HTR-8/SVneo (cell line): ENCODE measurements at regions not wholly inside any gene's neighbourhood (a gene's known extent, or its start where the extent isn't known, plus 50 kb on each side); places are given as distances from the start of the nearest gene placed in this dataset.
A peak's percentile ranks its signal among the peaks of the same experiment; 100 is the strongest.

Source experiments
- DNase-seq: peaks from one replicate; pipeline ENCODE4 v3.0.0; 2011; ENCODE audit warnings: low spot score, mixed read lengths; ENCODE audit not compliant: insufficient read length
- FAIRE-seq: peaks from 2 replicates; lab custom pipeline; 2011; peaks lifted over from hg19 to GRCh38; lab: Jason Lieb, UNC

DNA sequence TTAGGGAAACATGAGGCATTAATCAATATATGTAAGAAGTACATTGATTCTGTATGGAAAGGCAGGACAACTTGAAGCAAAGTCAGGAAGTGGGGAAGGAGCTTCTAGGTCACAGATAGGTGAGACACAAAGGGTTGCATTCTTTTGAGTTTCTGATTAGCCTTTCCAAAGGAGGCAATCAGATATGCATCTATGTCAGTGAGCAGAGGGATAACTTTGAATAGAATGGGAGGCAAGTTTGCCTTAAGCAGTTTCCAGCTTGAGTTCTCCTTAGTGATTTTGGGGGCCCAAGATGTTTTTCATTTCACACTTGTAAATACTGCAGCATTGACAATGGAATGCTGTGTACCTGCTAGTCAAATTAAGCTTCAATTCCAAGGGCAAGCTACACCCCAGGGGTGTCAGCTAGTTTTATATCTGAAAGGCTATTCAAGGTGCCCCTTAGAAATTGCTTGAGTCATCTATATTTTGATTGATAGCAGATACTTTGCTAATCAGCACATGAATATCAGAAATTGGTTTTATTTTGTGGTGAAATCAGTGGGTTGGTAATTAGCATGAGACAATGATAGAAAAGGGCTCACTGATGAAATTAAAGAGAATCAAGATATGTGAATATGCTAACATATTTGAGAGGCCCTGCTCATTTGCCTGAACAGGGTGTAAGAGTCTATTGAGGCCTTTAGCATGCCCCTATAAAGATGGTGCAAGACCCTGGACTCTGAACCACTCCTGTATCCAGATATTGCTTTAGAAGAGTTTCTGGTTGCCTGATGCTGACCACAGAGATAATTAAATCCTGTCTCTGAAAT, 131.5 kb downstream of the TMEM17 start:
- no peak for FAIRE-seq
- DNase-seq, result no peak

DNA sequence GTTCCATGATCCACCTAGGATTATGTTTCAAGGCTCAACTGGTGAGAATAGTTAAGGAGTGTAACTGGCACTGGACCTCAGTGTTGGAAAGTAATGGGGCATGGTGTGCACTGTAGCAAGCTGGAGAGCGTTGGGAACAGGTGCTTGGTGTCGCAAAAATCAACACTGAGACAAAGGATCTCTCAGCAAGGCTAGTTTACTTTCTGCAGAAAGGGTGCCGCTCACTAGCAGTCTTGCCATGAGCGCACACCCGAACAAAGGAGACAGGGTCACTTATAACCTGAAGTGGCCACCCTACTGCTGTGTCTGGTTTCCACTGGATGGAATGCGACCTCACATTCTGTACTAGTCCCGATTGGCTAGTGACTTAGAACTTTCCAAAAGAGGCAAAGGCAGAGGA, 133.2 kb downstream of the TMEM17 start:
- no peak for FAIRE-seq

DNA sequence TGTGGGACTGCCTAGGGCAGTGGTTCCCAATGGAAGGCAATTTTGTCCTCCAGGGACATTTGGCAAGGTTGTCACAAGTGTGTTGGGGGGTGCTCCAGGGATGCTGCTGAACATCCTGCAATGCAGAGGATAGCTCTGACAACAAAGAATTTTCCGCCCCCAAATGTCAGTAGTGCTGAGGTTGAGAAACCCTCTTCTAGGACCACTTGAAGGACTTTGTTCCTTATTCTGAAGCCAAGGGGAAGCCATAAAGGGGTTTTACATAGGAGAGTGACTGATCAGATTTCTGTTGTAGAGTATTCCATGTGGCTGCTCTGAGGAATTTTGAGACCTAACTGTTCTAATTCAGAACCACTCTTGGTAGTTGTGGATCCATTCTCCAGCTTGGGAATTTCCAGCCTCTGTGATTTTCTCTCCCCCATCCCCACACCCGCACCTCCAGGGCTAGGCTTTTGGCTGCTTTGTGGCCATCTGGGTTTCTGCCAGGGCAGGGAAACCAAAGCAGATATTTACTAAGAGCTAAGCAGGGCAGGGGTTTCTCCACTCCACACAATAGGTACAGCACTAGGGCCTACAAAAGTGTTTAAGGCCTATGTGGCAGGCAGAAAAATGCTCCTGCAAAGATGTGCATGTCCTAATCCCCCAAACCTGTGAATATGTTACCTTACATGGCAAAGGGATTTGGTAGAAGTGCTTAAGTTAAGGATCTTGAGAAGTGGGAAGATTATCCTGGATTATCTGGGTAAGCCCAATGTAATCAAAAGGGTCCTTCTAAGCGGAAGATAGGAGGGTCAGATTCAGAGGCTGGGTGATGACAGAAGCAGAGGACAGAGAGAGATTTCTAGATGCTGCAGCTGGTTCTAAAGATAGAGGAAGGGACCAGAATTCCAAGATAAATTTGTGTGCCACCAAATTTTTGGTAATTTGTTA, 135.4 kb downstream of the TMEM17 start:
- DNase-seq (no peak), FAIRE-seq (no peak)

More for the DNA sequence above, 133.2 kb downstream of the TMEM17 start:
- DNase-seq, result no peak

DNA sequence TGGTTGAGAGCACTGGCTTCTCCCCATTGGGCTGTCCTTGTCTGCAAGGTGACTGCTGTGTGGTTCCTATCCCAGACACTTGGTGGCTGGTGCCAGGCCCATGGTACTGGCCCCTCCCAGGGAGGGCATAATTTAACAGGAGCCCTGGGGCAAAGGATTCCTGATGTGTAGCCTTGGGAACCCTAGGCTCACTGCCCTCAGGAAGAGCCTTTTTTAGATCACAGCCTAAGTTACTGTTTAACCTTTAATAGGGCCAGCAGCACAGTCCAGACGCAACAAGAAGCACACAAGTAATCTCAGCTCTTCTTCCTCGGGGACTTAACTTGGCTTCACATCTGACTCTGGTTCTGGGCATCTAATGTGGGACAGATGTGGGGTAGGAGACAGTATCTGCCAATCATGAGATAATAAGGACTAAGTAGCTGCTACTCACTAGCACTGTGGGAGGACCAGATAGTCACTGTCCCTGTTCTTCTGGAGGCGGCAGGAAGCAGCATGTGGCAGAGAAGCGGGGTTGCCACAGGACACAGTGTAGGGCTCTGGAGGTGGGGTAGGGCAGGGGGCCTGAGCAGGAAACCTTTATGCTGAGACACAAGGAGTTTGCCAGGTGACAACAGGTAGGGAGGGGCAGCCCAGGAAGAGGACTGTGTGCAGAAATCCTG, 136.3 kb downstream of the TMEM17 start:
- FAIRE-seq, result no peak
- no peak for DNase-seq

DNA sequence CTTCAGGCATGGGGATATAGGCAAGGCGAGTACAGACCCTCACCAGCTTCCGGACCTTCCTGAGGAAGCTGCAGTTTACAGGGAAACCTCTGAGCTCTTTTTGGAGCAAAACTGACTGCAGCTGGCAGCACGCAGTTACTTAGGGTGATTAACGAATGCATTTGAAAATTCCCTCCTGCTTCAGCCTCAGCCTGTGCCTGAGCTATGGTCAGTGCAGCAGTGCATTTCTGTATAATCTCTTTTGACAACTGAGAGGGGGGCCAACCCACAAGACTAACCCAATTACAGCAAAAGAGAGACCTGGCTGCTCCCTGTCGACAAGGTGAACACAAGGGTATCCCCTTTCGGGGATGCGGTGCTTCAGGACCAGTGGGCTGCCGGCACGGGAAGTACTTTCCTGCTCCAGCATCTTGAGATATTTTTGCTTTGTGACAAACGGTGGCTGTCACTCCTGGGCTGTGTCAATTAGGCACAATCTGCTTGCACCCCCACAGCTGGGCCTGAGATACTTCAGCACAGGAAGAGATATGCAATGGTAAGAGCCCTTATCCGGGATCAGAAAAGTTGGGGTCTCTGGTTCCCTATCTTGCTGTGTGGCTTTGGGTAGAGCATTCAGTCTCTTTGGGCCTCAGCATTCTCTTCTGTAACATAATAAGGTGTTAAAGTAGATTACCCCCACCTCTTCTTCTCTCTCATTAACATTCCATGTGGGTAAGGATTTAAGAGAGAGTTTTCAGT, 141.0 kb downstream of the TMEM17 start:
- DNase-seq (no peak), FAIRE-seq (no peak)

DNA sequence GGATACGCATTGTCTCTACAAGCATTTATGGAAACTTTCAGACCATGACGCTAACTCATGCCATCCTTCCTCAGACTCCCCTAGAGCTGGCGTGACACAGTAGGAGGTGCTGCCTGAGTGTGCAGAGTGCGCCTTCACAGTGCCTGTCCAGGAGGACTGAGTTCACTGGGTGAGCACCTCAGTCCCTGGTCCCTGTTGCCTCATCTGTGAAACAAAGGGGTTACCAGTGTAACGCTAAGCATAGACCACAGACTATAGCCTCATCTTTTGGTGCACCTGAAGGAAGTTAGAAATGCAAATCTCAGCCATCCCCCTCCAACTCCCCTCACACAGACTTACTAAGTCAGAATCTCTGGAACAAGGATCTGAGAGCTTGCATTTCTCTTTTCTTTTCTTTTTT, 142.8 kb downstream of the TMEM17 start:
- DNase-seq, result no peak
- FAIRE-seq, result no peak

DNA sequence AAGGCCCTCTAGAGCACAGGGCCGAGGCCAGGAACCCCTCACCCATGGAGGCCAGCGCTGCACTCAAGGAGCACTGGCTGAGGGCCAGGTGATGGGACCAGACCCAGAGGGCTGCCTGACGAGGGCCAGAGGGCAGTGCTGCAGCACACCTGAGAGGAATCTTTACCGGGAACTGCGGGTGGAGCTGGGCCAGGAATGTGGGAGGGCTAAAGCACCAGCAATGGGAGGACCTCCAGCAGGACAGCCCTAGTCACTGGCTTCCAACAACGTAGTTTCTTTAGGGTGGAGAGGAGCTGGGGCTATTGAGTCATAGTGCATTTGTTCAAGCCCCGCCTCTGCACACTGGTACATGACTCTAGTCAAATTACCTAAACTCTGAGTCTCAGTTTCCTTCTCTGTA, 143.4 kb downstream of the TMEM17 start:
- DNase-seq, result no peak
- no peak for FAIRE-seq

DNA sequence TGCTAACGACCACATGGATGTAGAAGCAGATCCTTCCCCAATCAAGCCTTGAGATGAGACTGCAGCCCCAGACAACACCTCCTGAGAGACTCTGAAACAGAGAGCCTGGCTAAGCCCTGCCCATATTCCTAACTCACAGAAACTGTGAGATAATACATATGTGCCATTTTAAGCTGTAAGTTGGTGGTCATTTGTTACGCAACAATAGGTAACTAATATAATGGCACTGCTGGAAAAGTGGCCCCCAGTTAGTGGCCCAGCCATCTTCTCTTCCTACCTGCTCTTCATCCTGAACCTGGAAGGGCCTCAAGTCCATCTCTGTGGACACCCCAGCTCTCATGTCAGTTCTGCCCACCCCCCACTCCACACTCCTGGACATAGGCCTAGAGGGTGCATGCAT, 144.0 kb downstream of the TMEM17 start:
- FAIRE-seq (no peak), DNase-seq (no peak)

DNA sequence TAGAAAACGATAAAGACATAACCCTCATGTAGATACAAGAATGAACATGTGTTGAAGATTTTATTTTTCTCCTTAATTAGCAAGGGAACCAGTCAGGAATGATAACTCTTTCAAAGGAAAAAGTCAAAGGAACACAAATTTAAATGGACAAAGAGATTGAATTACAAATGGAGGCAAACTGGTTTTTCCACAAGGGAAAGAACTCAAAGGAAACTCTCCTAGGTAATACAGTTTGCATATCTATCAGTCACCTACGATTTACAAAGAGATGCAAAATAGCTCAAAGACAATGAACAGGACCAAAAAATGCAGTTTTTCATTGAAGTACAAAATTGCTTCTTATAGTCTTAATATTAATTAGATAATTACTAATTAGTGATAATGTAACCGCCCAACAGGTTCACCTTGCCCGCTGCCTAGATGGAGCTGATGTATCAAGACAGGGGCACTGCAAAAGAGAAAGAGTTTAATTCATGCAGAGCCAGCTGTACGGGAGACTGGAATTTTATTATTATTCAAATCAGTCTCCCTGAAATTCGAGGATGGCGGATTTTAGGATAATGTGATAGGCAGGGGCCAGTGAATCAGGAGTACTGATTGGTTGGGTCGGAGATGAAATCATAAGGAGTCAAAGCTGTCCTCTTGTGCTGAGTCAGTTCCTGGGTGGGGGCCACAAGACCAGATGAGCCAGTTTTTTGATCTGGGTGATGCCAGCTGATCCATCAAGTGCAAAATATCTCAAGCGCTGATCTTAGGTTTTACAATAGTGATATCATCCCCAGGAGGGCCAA, 151.0 kb downstream of the TMEM17 start:
- DNase-seq (no peak), FAIRE-seq (no peak)

DNA sequence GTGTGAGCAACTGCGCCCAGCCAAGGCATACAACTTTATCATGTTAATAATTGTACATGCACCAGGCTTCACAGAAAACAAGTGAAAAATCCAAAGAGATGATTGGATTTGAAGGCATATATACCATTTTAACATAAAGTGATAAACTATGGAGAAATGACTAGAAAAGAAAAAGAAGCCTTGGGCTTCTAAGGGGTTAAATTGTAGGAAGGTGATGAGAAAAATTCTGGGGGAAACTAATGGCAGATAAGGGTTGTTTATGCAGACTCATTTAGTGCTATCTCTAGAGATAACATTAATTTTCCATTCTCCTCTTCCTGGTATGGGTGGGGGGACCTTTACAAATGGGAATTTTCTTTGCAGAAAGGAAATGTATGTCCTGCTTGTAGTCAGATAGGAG, 154.0 kb downstream of the TMEM17 start:
- DNase-seq, result no peak
- no peak for FAIRE-seq

DNA sequence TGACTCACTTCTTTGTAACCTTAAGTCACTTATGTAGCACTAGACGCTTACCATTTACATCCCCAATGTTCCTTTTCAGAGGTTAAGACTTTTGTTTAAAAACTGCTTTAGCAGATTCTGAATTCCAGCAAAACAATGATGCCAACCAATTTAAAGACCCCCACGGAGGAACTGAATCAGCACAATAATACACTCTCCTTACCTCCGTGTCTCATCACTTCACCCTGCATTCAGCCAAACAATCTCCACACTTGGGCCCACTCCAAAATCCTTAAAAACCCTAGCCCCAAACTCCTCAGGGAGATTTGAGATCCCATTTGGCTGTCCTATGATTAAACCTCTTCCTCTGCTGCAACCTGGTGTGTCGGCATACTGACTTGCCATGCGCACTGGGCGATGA, 153.9 kb downstream of the B3GNT2 start:
- FAIRE-seq, result no peak

DNA sequence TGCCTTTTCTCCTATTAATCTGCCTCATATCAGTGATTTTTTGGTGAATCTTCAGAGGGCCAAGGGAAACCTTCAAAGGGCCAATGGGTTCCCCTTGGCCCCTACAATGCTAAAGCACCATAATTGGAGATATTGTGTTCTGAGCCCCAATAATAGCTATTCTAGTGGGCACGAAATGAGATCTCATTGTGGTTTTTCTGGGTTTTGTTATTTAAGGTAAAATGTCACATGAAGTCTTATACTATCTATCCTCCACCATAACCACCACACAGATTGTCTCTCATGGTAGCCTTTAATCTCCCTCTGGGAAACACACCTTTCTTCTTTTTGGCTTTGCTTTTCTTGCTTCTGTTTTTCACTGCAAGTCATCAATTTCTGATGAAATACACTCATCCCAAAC, 152.8 kb downstream of the B3GNT2 start:
- DNase-seq (no peak), FAIRE-seq (no peak)

More for the DNA sequence above, 153.9 kb downstream of the B3GNT2 start:
- no peak for DNase-seq

DNA sequence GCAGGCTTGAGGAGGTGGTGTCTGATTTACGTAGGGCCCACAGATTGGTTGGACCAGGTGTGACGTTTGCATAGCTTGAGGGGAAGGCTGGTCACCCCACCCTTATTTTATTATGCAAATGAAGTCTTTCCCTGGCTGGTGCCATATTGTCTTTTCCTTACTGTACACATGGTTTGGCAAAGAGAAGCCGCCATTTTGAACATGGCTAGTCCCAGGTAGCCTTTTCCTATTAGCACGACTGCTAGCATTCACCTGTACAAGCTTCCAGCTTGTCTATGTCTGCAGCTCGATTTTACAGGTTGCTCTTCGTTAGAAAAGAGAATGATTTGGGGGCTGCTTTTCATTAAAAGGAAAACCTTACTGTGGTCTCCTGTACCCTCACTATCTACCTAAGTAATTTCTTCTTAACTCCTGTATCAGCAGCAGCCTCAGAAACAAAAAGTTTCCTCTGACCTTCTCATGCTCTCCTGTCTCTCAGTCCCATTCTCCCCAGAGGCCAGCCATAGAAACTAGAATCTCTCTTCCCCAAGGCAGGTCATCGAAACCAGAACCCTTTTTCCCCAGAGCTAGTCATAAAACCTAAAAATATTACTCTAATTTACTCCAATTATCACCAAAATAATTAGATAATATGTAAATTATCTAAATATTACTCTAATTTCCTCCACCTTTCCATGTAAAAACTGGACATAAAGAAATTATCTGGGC, 151.8 kb downstream of the B3GNT2 start:
- DNase-seq (no peak), FAIRE-seq (no peak)

DNA sequence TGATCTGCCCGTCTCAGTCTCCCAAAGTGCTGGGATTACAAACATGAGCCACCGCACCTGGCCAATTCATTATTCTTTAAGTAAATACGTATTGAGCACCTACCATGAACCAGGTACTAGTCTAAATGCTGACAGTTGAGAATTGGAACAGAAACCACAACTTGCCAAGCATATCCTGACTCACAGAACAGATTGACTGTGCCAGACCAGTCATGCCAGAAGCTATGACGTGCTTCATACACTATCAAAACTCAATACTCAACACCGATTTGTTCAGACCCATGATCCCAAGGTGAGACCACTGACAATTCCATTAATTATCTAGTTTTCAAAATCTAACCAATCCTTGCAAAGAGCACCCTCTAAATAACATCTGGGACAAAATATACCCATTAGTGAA, 148.6 kb downstream of the B3GNT2 start:
- FAIRE-seq, result no peak

DNA sequence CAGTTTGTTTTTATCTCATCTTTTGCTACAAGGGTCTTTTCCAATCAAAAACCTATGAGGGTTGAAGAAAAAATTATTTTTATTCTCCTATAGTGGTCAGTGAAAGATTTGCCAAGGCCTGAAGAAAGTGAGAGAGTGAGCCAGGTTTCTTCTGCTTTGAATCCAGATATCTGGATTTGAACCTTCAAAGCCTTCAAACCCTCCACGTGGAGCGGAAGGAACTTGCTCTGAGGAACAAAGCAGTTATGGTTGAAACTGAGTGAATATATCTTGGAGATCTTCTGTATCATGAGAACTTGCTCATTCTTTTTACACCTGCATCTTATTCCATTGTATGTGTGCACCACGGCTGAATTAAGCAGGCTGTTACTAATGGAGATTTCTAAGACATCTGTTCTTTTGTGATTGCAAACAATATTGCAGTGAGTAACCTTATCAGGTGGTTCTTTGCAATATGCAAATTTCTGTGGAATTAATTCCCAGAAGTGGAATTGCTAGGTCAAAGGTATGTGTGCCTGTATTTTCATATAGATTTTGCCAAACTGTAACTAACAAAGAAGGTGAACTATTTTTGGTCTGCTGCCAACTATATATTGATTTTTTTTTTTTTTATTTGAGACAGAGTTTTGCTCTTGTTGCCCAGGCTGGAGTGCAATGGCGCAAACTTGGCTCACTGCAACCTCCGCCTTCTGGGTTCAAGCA, 147.9 kb downstream of the B3GNT2 start:
- no peak for DNase-seq
- no peak for FAIRE-seq

More for the DNA sequence above, 148.6 kb downstream of the B3GNT2 start:
- no peak for DNase-seq

DNA sequence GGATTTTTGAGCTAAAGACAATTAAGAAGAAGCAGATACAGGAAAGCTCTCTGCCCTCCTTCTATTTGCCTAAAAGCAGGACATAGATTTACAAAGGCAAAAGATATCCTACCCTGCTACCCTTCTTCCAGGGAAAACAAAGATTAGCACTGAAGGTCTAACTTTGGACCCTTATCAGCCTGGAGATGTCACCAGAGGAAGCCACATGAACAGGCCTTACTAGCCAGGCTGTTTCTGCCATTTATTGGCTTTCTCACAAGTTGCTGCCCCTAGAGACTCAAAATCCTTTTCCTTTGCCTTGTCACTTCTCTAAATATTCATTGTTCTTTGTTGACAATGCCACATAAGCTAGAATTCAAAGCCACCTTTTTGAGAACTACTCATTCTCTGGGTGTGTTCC, 147.3 kb downstream of the B3GNT2 start:
- FAIRE-seq (no peak), DNase-seq (no peak)

DNA sequence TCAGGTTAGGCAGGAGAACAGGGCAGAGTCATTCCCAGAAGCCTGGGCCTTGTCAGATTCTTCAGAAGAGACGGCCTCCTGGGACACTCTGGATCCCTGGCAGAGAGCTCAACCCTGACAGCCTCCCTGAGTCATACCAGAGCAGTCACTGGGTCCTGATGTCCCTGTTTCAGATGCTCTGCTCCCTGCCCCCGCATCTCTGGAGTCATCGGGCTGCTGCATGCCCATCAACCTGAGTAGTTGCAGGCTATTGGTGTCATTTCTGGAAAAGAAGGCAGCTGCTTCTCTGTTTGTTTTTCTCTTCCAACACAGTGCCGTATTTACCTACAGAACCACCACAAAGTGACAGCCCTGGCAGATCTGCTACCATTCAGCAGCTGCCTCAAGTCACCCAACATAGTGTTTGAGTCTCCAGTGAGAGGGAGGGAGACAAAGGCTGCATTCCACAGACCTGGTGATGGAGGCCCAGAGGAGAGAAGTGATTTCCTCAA, 145.1 kb downstream of the B3GNT2 start:
- FAIRE-seq, result no peak
- DNase-seq, result peak; percentile 25

DNA sequence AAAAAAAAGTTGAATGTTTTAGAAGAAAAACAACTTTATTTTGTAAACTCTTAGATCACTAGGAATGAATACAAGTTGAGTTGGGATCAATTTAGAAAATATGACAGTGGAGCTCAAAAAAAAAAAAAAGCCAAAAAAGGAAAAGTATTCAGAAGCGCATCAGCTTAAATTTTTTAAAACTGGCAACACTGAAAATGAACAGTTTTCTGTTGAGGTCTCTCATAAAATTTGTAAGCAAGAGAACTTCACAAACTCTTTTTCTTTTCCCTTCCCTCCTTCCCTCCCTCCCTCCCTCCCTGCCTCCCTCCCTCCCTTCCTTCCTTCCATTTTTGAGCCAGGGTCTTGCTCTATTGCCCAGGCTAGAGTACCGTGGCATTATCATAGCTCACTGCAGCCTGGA, 143.9 kb downstream of the B3GNT2 start:
- no peak for DNase-seq
- no peak for FAIRE-seq
